ENCODE measurements at regions not wholly inside any gene's neighbourhood (a gene's known extent, or its start where the extent isn't known, plus 50 kb on each side); places are given as distances from the start of the nearest gene placed in this dataset.

- TF ChIP-seq CTCF (IDR thresholded peaks at IDR 0.05), result no peak
- no peak for TF ChIP-seq POLR2A (IDR thresholded peaks at IDR 0.05)
Observed at GRCh38 chr3:162441716-162442115, 945.1 kb downstream of the OTOL1 start.

Measured in body of pancreas (tissue), 4 donors.